ENCODE measurements at regions not wholly inside any gene's neighbourhood (a gene's known extent, or its start where the extent isn't known, plus 50 kb on each side); places are given as distances from the start of the nearest gene placed in this dataset.

DNA sequence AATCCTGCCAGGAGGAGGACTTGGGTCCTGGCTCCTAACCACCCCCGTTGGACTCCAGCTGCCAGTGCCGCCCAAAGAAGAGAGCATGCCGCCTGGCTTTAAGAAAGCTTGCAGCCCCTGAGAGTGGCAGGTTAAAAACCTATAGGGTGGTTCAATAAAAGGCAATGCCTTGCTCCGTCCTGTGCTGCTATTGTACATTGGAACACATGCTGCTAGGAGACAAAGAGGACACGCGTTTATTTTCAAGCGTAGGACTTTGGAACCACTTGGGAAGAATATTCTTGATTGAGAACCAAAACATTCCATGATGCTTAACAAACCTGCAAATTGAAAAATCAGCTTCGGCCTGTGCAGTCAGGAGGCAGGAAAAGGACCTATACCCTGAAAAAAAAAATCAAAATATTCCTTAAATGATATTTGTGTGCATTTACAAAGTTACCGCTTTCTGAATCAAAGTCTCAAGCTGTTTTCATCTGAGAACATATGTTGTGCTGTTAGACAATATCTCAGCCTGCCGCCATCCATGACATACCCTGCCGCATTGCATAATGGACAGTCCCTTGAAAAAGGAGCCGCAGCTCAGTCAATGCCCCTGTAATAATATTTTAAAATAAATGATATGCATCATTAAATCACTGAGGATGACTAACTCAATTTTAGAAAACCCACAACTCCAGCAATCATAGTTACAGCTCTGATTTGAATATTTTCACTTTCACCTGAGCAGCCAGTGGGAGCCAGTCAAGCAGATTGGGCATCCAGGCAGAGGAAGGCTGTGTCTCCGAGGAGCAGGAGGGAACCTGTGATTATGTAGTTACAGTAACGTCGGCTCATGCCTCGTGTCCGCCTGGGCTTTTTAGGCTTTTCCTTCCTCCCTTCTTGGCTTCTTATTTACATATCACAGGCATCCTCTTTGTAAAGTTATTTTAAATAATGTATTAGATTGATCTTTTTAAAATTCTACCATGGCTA is 805.6 kb upstream of the FANCL start:
- ATAC-seq (ENCODE audit: insufficient number of reproducible peaks, low FRiP score, low read depth): no peak
- no peaks in the 10 kb centered on the region for H3K27me3 ChIP-seq (replicated peaks; ENCODE audit: insufficient read depth)
- H3K36me3 ChIP-seq: no peaks in the 10 kb centered on the region
- H3K27ac ChIP-seq: no peak overlapping the region
- no peaks in the 10 kb centered on the region for H3K4me1 ChIP-seq (ENCODE audit: control insufficient read depth in 1 of 2, low read depth in 2 of 2)
- TF ChIP-seq, protein P1, sequence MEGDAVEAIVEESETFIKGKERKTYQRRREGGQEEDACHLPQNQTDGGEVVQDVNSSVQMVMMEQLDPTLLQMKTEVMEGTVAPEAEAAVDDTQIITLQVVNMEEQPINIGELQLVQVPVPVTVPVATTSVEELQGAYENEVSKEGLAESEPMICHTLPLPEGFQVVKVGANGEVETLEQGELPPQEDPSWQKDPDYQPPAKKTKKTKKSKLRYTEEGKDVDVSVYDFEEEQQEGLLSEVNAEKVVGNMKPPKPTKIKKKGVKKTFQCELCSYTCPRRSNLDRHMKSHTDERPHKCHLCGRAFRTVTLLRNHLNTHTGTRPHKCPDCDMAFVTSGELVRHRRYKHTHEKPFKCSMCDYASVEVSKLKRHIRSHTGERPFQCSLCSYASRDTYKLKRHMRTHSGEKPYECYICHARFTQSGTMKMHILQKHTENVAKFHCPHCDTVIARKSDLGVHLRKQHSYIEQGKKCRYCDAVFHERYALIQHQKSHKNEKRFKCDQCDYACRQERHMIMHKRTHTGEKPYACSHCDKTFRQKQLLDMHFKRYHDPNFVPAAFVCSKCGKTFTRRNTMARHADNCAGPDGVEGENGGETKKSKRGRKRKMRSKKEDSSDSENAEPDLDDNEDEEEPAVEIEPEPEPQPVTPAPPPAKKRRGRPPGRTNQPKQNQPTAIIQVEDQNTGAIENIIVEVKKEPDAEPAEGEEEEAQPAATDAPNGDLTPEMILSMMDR (IDR thresholded peaks at IDR 0.05): no peak
- DNase-seq (ENCODE audit: low spot score): no peak
- no peak overlapping the region for H3K4me3 ChIP-seq
- H3K9me3 ChIP-seq: no peaks in the 10 kb centered on the region

DNA sequence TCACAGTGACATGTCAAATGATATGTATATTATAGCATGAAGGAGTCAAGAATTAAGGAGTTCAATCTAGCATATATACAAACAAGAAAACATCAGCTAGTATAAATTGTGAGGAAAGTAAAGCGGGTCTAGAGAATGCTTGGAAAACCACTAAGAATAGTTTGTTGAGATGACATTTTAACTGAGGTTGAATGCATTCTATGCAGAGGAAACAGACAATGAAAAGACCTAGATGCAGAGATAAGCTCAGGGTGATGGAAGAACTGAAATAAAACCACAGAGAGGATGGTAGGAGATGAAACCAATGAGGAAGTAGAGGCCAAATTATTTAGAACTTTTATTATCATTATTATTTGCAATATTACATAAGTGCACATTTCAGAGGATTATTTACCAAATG is 803.6 kb upstream of the FANCL start:
- Histone ChIP-seq H3K27ac (no peak overlapping the region), H3K9me3 (no peaks in the 10 kb centered on the region)

DNA sequence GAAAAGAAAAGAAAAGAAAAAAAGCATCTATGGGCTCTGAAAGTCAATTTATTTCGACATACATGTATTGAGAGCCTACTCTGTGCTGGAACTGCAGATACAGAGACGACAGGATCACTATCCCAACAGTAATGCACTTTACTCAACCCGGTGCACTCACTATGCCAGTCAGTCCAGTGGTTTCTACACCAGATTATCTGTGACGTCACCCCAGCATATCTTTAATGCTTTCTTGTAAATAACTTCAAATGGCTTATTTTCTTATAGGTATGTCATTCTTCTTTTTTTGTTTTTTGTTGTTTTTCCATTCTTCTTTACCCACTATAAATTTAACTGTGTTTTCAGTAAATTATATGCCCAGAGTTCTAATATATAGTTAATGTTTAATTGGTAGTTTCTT is 800.0 kb upstream of the FANCL start:
- TF ChIP-seq, protein P1 (IDR thresholded peaks at IDR 0.05): no peak
- no peak for DNase-seq (ENCODE audit: low spot score)
- H3K9me3 ChIP-seq: no peaks in the 10 kb centered on the region
- no peak overlapping the region for H3K27ac ChIP-seq
- H3K4me3 ChIP-seq: no peak overlapping the region
- no peaks in the 10 kb centered on the region for H3K36me3 ChIP-seq
- no peak for ATAC-seq (ENCODE audit: insufficient number of reproducible peaks, low FRiP score, low read depth)
- no peaks in the 10 kb centered on the region for H3K4me1 ChIP-seq (ENCODE audit: control insufficient read depth in 1 of 2, low read depth in 2 of 2)
- H3K27me3 ChIP-seq (replicated peaks; ENCODE audit: insufficient read depth): no peaks in the 10 kb centered on the region

More for the DNA sequence above, 803.6 kb upstream of the FANCL start:
- TF ChIP-seq, protein P1 (IDR thresholded peaks at IDR 0.05): no peak
- DNase-seq (ENCODE audit: low spot score): no peak
- no peak for ATAC-seq (ENCODE audit: insufficient number of reproducible peaks, low FRiP score, low read depth)
- Histone ChIP-seq H3K27me3 (replicated peaks; ENCODE audit: insufficient read depth) (no peaks in the 10 kb centered on the region), H3K4me3 (no peak overlapping the region), H3K36me3 (no peaks in the 10 kb centered on the region), H3K4me1 (ENCODE audit: control insufficient read depth in 1 of 2, low read depth in 2 of 2) (no peaks in the 10 kb centered on the region)

DNA sequence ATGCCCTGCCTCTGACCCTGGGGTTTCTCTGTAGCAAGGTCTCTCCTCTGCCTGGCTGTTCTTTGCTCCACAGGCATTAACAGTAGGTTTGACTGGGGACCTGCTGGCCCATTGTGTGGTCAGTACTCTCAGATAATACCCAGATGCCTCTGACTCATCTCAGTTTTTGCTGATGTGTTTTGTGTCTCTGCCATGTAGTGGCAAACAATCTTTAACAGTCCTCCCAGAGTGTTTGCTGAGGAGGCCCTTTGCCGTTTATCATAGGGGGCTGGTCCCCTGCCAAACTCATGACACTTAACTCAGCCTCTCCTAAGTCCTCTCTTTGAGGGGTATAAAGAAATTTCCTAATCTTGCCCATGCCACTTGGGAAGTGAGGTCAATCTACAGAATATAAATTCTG is 793.7 kb upstream of the FANCL start:
- Histone ChIP-seq H3K4me1 (ENCODE audit: control insufficient read depth in 1 of 2, low read depth in 2 of 2) (no peaks in the 10 kb centered on the region), H3K27ac (no peak overlapping the region), H3K27me3 (replicated peaks; ENCODE audit: insufficient read depth) (no peaks in the 10 kb centered on the region), H3K36me3 (no peaks in the 10 kb centered on the region), H3K4me3 (no peak overlapping the region), H3K9me3 (no peaks in the 10 kb centered on the region)
- TF ChIP-seq, protein P1 (IDR thresholded peaks at IDR 0.05): no peak
- DNase-seq (ENCODE audit: low spot score) (no peak), ATAC-seq (ENCODE audit: insufficient number of reproducible peaks, low FRiP score, low read depth) (no peak)

DNA sequence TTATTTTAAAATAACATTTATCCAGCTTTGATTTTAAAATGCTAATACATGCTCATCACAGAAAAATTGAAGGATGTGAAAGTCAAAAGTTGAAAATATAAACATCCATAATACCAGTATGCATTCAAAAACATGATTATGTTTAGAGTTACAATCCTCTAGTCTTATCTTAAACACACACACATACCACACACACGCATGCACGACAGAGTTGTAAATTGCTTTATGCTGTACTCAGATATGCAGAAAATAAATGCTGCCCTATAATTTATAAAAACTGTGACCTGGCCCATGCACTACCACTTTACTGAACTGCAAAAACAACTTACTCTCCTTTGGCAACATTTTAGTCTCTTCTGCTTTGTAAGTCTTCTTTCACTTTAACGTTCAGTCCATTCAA is 793.0 kb upstream of the FANCL start:
- H3K4me1 ChIP-seq (ENCODE audit: control insufficient read depth in 1 of 2, low read depth in 2 of 2): no peaks in the 10 kb centered on the region
- TF ChIP-seq, protein P1 (IDR thresholded peaks at IDR 0.05): no peak
- no peaks in the 10 kb centered on the region for H3K9me3 ChIP-seq
- H3K27me3 ChIP-seq (replicated peaks; ENCODE audit: insufficient read depth): no peaks in the 10 kb centered on the region
- ATAC-seq (ENCODE audit: insufficient number of reproducible peaks, low FRiP score, low read depth) (no peak), DNase-seq (ENCODE audit: low spot score) (no peak)
- no peak overlapping the region for H3K4me3 ChIP-seq
- no peak overlapping the region for H3K27ac ChIP-seq
- no peaks in the 10 kb centered on the region for H3K36me3 ChIP-seq
